GM19324 (cell line): ENCODE measurements at regions not wholly inside any gene's neighbourhood (a gene's known extent, or its start where the extent isn't known, plus 50 kb on each side); places are given as distances from the start of the nearest gene placed in this dataset.
"Not testable (repeated sequence)": the region's sequence is repeated elsewhere in the genome, so short reads cannot be mapped to it uniquely, and the experiment has no call there.

Source experiments
- ATAC-seq: cut with Tn5 transposase; IDR thresholded peaks from one replicate; pipeline ENCODE4 v1.9.1; 2021; ENCODE audit warnings: mild to moderate bottlenecking, moderate library complexity; ENCODE audit not compliant: unreplicated experiment, low FRiP score

DNA sequence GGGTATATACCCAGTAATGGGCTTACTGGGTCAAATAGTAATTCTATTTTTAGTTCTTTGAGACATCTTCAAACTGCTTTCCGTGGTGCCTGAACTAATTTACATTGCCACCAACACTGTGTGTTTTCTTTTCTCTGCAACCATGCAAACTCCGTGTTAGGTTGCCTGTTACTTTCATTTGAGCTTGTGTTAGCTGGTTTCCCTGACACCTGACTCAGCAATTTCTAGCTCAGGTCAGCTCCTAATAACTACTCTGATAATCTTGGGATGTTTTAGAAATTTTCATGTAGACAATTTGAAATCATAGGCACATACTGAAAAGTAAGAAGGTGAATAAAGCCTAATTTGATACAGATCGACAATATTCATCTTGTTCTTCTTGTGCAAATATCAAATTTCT lies 132.3 kb downstream of the ADCYAP1 start:
- no peak for ATAC-seq

DNA sequence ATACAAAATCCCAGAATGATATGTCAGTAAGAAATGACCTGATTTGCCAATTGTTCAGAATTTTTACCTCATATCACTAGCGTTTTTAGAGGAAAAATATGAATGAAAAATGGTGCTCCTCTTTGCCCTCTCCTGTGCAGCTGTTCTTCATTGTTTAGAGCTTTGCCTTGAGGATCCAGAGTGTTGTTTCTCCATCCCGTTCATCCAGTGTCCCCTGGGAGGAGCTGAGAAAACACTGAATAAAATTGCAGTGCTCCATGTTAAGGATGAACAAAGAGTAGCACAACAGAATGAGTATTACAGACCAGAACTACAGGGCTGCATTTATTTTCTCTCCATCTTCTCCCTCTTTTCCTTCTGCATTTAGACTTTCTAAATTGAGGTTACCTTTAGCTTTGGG lies 133.1 kb downstream of the ADCYAP1 start:
- ATAC-seq, result no peak

DNA sequence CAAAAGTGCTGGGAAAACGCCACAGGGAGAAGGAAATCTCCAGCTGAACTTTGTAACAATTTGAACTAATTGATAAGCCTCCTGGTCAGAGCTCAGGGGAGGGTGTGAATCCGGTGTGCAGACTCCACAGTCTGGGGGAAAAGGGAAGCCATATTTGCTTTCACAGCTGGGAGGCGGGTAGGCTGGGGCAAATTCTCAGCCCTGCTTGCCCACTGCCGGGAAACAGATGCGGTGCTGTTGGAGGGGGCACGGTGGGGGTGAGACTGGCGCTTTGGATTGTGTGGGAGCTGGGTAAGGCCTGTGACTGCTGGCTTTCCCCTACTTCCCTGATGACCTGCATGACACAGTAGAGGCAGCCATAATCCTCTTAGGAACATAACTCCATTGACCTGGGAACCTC lies 134.8 kb downstream of the ADCYAP1 start:
- no peak for ATAC-seq

DNA sequence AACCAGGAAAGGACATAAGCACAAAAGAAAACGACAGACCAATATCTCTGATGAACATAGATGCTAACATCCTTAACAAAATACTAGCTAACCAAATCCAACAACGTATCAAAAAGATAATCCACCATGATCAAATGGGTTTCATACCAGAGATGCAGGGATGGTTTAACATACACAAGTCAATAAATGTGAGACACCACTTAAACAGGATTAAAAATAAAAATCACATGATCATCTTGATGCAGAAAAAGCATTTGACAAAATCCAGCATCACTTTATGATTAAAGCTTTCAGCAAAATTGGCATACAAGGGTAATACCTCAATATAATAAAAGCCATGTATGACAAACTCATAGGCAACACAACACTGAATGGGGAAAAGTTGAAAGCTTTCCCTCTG lies 138.4 kb downstream of the ADCYAP1 start:
- not testable (repeated sequence) for ATAC-seq

DNA sequence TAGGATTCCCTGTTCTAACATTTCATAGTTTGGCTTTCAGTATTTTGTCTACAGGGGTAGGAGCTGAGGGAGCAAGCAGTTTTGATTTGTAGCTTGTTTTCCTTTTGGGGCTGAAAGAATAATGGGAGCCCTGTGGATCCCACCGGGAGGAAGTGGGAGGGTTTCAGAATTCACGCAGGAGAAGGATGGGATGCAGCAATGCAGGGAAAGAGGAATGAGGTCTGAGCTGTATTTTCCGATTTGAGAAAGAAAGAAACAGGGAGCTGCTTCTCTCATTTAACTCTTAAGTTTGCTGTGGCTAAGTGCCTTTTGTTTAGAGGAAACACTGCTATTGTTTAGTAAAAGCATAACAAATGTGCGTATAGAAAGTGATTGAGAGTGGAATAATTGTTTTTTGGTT lies 141.0 kb downstream of the ADCYAP1 start:
- ATAC-seq, result no peak

DNA sequence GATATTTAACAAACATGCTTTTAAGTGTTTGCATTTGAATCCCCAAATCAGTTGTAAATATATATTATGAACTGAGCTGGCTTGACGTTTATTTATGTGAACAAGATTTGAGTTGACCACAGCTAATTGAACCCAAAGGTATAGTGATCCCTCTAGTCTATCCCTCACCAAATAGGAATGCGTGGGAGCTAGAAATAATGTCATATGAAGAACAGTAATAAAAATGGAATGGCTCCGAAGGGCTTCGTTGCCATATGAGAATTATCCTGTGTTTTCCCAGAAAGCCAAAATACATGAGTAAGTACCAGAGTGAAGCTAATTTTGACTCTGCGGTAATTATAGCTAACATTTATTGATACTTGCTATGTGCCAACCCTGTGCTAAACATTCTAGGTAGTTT lies 142.7 kb downstream of the ADCYAP1 start:
- ATAC-seq, result no peak

DNA sequence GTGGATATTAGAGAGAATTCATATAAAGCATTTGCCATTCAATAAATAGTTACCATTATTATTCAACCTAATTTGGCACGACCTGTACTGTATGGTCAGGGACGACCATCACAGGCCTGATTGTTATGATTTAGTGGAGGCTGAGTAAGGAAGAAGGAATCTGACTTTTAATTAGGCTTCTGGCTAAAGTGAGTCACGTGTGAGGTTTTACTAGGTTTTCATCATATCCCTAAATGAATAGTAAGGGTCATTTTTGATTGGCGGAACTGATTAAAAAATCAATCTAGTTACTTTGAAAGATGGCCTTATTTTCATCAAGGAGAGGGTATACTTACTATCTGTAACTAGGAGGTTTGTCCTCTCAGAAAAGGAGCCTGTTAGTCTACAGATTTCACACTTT lies 143.4 kb downstream of the ADCYAP1 start:
- no peak for ATAC-seq

DNA sequence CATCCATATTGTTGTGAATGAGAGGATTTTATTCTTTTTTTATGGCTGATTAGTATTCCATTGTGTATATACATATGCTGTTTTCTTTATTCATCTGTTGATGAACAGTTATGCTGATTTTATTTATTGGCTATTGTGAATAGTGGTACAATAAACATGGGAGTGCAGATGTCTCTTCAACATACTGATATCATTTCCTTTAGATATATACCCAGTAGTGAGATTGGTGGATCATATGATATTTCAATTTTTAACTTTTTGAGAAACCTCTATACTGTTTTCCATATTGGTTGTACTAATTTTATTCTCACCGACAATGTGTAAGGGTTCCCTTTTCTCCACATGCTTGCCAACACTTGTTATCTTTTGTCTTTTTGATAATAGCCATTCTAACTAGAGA lies 144.5 kb downstream of the ADCYAP1 start:
- ATAC-seq, result no peak

DNA sequence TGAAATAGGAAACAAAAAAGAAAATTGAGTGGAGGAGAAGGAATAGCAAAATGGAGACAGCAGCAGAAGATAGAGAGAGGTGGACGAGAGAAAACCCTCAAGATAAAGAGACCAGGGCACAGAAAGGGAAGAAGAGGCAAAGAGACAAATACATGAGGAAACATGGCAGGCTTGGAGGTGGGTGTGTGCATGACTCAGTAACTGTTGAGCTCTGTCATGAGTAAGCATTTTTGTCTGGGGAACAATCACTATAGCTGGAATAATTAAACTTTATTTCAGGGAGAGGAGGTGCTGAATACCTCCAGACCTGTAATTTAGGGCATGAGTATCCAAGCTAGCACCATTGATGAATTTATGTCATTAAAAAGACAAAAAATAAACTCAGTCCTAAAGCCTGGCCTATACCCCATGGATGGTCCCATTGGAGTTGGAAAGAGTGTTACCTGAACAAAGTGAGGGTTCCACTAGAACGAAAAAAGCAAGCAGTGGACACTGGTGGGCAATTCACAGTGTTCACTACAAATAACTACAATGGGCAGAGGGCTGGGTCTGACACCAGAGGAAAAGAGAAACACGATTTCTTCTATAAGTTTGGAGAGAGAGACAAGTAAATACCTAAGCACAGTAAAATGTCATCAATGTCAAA lies 145.5 kb downstream of the ADCYAP1 start:
- ATAC-seq, result no peak

DNA sequence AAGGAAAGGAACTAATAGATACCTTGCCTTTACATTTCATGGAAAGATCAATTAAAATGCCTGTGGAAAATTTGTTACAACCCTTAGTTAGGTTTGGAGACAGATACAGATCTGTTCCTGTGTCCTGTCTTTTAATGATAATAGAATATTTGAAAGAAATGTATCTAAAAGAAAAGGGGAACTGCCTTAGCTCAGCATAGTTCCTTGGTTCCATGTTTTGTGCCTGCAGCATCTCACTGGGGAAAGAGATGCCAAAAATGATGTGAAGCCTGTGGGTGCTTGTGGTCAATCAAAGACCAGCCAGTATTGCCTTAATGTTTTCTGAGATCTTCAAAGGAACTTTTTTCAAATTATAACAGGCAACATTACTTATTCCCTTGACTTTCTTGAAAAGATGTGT lies 147.6 kb downstream of the ADCYAP1 start:
- ATAC-seq, result no peak

DNA sequence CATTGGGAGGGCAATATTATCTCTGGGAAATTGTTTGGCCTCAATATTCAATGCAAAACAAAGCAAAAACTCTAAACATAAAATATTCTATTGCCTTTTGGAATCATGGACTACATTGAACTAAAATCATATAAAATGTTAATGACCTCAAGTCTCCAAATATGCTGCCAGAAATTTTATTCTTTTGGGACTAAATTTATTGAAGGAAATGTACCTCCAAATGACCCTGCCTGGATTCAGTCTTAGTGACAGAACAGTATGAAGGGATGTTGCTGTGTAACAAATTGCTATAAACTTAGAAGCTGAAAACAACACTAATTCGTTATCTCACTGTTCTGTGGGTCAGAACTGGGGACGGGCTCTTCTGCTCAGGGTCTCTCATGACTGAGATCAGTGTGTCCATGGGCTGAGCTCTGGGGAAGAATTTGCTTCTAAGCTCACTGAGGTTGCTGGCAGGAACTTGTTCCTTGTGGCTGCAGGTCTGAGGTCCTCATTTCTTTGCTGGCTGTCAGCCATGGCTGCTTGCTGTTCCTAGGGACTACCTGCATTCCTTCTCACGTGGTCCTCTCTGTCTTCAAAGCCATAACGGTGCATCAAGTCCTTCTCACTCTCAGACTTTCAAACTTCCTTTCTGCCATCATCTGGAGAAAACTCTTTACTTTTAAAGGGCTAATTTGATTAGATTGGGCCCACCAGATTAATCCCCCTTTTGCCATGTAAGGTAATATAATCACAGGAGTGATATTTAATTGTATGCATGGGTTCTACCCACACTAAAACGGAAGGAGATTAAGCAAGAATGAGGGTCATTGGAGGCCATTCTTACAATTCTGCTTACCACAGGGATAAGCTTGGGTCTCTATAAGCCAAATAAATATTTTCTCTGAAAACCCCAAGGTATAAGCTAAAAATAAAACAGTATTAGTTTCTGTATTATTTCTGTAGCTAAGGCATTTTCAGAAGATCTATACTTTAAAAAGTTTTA lies 149.0 kb downstream of the ADCYAP1 start:
- ATAC-seq, result no peak

DNA sequence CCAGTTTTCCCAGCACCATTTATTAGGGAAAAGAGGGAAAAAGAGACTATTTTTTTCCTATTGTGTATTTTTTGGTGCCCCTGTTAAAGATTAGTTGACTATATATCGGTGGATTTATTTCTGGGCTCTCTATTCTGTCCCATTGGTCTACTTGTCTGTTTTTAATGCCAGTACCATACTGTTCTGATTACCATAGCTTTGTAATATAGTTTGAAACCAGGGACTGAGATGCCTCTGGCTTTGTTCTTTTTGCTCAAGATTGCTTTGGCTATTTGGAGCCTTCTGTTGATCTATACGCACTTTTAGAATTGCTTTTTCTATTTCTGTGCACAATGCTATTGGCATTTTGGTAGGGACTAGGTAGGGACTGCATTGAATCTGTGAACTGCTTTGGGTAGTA lies 151.7 kb downstream of the ADCYAP1 start:
- no peak for ATAC-seq

DNA sequence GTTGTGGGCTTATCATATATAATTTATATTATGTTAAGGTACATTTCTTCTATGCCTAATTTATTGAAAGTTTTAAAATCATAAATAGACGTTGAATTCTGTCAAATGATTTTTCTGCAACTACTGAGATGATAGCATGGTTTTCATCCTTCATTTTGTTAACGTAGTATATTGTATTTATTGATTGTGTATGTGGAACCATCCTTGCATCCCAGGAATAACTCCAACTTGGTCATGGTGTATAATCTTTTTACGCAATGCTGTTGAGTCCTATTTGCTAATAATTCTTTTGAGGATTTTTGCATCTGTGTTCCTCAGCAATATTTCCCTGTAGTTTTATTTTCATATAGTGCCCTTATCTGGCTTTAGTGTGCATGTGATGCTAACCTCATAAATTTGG lies 152.7 kb downstream of the ADCYAP1 start:
- no peak for ATAC-seq

DNA sequence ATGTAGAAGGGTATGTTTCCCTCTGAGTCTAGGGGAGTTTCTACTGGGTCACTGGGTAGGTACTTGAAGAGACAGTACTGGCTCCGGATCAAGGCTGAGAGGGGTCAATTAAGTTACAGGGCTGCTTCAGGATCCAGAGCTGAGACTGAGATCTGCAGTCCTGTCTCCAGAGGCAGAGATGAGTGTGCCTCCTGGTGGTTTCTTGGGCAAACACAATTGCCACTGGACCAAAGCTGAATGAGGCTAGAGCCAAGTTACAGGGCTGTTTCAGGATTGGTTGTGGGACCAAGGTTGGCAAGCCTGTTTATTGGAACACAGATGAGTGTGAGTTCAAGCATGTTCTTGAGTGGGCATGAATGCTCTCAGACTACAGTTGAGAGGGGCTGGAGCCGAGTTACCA lies 157.9 kb downstream of the ADCYAP1 start:
- no peak for ATAC-seq

DNA sequence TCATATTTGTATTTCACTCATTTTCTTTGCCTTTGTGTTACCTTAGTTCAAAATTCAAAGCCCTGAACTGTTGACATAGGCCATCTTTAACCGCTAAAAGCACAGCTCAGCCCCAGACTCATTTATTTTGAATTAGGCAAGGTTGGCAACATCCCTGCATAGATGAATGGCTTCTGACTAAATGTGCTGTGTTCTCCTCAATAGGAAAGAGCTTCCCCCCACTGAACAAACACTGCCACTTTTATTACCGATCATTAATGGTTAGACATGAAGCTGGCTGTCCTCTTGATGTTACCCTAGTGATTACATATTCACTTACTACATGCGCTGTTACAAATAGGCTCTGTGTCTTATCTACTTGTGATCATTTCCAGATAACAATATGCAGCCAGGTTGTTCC lies 170.7 kb downstream of the ADCYAP1 start:
- ATAC-seq, result no peak

DNA sequence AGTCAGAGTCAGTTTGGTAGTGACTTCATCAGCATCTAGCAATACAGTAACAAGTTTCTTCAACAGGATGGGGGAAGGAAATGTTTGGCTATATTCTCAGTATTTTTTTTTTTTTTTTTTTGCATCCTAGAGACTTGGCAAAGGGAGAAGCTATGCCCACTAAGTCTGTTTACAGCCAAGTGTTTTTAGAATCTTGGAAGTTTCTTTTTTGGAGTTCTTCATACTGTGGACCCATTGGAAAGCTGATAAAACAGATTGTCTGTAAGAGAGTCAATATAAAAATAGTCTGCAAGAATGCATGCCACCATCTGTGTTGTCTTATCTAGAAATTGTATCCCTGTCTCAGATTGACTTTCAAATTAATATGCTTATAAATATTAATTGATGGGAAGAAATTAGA lies 171.2 kb downstream of the ADCYAP1 start:
- no peak for ATAC-seq

DNA sequence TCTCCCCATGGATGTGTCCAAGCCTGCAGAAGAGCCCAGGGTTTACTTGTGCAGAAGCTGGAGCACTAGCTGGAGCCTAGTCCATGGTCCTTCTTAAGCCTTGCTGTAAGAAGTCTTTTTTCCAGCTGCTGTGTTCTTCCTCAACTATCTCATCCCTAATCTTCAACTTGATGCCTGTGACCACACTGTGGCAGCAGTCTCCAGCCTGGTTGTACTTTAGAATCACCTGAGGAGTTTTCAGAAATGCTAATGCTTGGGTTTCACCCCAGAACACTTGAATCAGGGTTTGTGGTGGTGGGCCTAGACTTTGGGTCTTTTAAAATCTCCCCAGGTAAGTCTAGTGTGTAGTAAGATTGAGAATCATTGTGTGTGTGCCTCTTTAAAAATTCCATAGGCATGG lies 173.6 kb downstream of the ADCYAP1 start:
- ATAC-seq, result no peak

DNA sequence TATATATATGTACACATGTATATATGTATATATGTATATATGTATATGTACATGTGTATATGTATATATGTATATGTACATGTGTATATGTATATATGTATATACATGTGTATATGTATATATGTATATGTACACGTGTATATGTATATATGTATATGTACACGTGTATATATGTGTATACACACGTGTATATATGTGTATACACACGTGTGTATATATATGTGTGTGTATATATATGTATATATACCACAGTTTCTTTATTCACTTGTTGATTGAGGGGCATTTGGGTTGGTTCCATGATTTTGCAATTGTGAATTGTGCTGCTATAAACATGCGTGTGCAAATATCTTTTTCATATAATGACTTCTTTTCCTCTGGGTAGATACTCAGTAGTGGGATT lies 179.0 kb downstream of the ADCYAP1 start:
- not testable (repeated sequence) for ATAC-seq

DNA sequence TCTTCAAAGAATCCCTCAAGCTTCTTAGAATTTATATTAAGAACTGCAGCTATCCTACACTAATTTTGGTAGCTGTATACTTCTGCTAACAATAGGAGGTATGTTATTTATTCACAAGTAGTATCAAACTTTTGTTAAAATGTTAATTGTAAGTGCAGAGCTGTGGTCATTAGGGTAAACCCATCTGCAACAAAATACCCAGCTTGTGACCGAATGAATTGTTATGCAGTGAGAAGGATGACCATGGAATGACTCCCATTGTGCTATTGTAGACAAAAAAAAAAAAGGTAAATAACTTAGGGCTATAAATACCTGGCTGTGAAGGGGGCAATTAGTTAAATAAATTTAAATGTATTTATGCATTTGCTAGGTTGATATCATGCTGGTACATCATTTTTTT lies 186.1 kb downstream of the ADCYAP1 start:
- ATAC-seq, result no peak

DNA sequence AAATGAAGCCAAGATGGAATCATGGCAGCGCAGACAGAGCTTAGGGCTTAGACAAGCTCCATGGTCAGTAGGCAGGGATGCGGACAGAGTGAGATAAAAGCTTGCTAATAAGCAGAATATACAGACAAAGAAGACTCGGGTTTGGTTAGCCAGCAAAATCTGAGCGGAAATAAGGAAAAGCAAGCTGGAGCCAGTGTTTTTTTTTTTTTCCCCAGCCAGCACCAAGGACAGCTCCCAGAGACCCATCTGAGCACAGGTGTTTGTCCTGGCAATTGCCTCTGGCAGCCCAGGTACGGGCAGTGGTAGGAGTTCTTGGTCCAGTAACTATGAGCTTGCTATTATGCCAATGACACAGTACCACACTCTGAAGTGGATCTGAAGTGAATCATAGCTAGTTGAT lies 187.6 kb downstream of the ADCYAP1 start:
- ATAC-seq, result no peak

DNA sequence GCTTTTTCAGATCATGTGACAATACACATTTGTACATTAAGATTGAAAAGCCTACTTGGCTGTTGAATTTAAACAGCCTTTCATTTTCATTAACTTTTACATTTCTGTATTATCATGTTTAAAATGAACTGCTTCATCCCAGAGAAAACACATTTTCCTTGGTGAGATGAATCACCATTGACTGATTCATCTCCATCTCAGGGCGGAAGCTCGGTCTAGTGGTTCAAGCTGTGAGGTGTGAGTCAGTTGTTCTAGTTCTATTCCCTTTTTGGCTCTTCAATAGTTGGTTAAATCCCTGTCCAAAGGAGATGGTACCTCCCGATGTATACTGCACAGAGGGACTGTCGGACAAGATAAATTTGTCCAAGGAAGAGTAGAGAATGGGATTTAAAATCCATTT lies 189.7 kb downstream of the ADCYAP1 start:
- no peak for ATAC-seq
